ENCODE measurements at regions not wholly inside any gene's neighbourhood (a gene's known extent, or its start where the extent isn't known, plus 50 kb on each side); places are given as distances from the start of the nearest gene placed in this dataset.
"Not testable (repeated sequence)": the region's sequence is repeated elsewhere in the genome, so short reads cannot be mapped to it uniquely, and the experiment has no call there.

- Histone ChIP-seq H3K36me3 (ENCODE audit: control insufficient read depth, insufficient read depth, low read length) (no peaks in the 10 kb centered on the region), H3K27me3 (ENCODE audit: control insufficient read depth, insufficient read depth, low read length) (no peaks in the 10 kb centered on the region), H3K4me3 (ENCODE audit: low read depth, low read length) (no peak overlapping the region)
- DNase-seq (ENCODE audit: low read depth): no peak
- CTCF ChIA-PET: no interaction called here
- no peak for TF ChIP-seq CTCF (IDR thresholded peaks at IDR 0.05; ENCODE audit: insufficient read depth, low read depth, low read length)
- POLR2A ChIA-PET: no interaction called here
Observed at GRCh38 chr3:157586293-157586692, 83.1 kb upstream of the VEPH1 start.

GRCh38 chr3:157585386-157585785, 82.2 kb upstream of the VEPH1 start:
- no peak overlapping the region for H3K4me3 ChIP-seq (ENCODE audit: low read depth, low read length)
- H3K36me3 ChIP-seq (ENCODE audit: control insufficient read depth, insufficient read depth, low read length): no peaks in the 10 kb centered on the region
- ChIA-PET CTCF (interaction anchor here (1.4 kb wide), 1 partner anchor 20 kb away, joined by 4 read pairs; no protein-coding TSS in a partner anchor), POLR2A (no interaction called here)
- H3K27me3 ChIP-seq (ENCODE audit: control insufficient read depth, insufficient read depth, low read length): no peaks in the 10 kb centered on the region
- DNase-seq (ENCODE audit: low read depth): no peak
- TF ChIP-seq CTCF (IDR thresholded peaks at IDR 0.05; ENCODE audit: insufficient read depth, low read depth, low read length): no peak

GRCh38 chr3:157582637-157582973, 79.4 kb upstream of the VEPH1 start:
- no peak overlapping the region for H3K4me3 ChIP-seq (ENCODE audit: low read depth, low read length)
- CTCF ChIA-PET: interaction anchor here (0.8 to 1.4 kb wide), 2 partner anchors 10 to 49 kb away, joined by 4 read pairs; no protein-coding TSS in a partner anchor
- POLR2A ChIA-PET: no interaction called here
- no peaks in the 10 kb centered on the region for H3K27me3 ChIP-seq (ENCODE audit: control insufficient read depth, insufficient read depth, low read length)
- H3K36me3 ChIP-seq (ENCODE audit: control insufficient read depth, insufficient read depth, low read length): no peaks in the 10 kb centered on the region
- no peak for TF ChIP-seq CTCF (IDR thresholded peaks at IDR 0.05; ENCODE audit: insufficient read depth, low read depth, low read length)
- no peak for DNase-seq (ENCODE audit: low read depth)

- H3K36me3 ChIP-seq (ENCODE audit: control insufficient read depth, insufficient read depth, low read length); H3K4me3 ChIP-seq (ENCODE audit: low read depth, low read length); POLR2A ChIA-PET; DNase-seq (ENCODE audit: low read depth); H3K27me3 ChIP-seq (ENCODE audit: control insufficient read depth, insufficient read depth, low read length): not testable (repeated sequence)
- TF ChIP-seq CTCF (IDR thresholded peaks at IDR 0.05; ENCODE audit: insufficient read depth, low read depth, low read length): peak; percentile 17; the same call in 1 of the 2 replicates
- CTCF ChIA-PET: interaction anchor here (0.8 to 1.4 kb wide), 3 partner anchors 10 to 49 kb away, joined by 3 to 4 read pairs (median 4); no protein-coding TSS in a partner anchor
Observed at GRCh38 chr3:157581956-157582636, 78.9 kb upstream of the VEPH1 start.

GRCh38 chr3:157581371-157581770, 78.2 kb upstream of the VEPH1 start:
- TF ChIP-seq CTCF (IDR thresholded peaks at IDR 0.05; ENCODE audit: insufficient read depth, low read depth, low read length): no peak
- Histone ChIP-seq H3K27me3 (ENCODE audit: control insufficient read depth, insufficient read depth, low read length) (no peaks in the 10 kb centered on the region), H3K36me3 (ENCODE audit: control insufficient read depth, insufficient read depth, low read length) (no peaks in the 10 kb centered on the region), H3K4me3 (ENCODE audit: low read depth, low read length) (no peak overlapping the region)
- DNase-seq (ENCODE audit: low read depth): no peak
- CTCF ChIA-PET: interaction anchor here (0.9 to 1.4 kb wide), 2 partner anchors 25 to 49 kb away, joined by 3 to 6 read pairs; no protein-coding TSS in a partner anchor
- POLR2A ChIA-PET: no interaction called here
